Neural progenitor cell (in vitro differentiated cells): ENCODE measurements at regions not wholly inside any gene's neighbourhood (a gene's known extent, or its start where the extent isn't known, plus 50 kb on each side); places are given as distances from the start of the nearest gene placed in this dataset.

Experiments
- DNase-seq: peaks from one replicate; pipeline ENCODE4 v3.0.0-alpha.2; 2016; ENCODE audit warnings: low spot score
- H2AFZ ChIP-seq: fragments of 200-600 bp; sonication (generic); replicated peaks from 2 replicates; pipeline ENCODE4 v1.6.1; 2016; ENCODE audit warnings: antibody characterized with exemption
- H3F3A ChIP-seq: fragments of 200-600 bp; sonication (generic); 2 replicates; pipeline ENCODE4 v1.6.1; 2016; ENCODE audit warnings: antibody characterized with exemption, low read depth
- H3K27ac ChIP-seq: fragments of 200-600 bp; sonication (generic); 2 replicates; pipeline ENCODE4 v1.5.1; 2016; ENCODE audit warnings: mild to moderate bottlenecking
- H3K27me3 ChIP-seq: fragments of 200-600 bp; sonication (generic); 2 replicates; pipeline ENCODE4 v1.6.1; 2016; ENCODE audit warnings: mild to moderate bottlenecking, moderate library complexity
- H3K36me3 ChIP-seq: fragments of 200-600 bp; sonication (generic); 2 replicates; pipeline ENCODE4 v1.5.1; 2016
- H3K4me1 ChIP-seq: fragments of 200-600 bp; sonication (generic); 2 replicates; pipeline ENCODE4 v1.6.1; 2016; ENCODE audit warnings: mixed run types
- H3K4me2 ChIP-seq: fragments of 200-600 bp; sonication (generic); 2 replicates; pipeline ENCODE4 v1.6.1; 2016
- H3K4me3 ChIP-seq: fragments of 200-600 bp; sonication (generic); 2 replicates; pipeline ENCODE4 v1.5.1; 2016
- H3K79me2 ChIP-seq: fragments of 200-600 bp; sonication (generic); 2 replicates; pipeline ENCODE4 v1.6.1; 2016; ENCODE audit warnings: low read depth
- H3K9ac ChIP-seq: fragments of 200-600 bp; sonication (generic); 2 replicates; pipeline ENCODE4 v1.6.1; 2016
- H3K9me3 ChIP-seq: fragments of 200-600 bp; sonication (generic); 2 replicates; pipeline ENCODE4 v1.5.1; 2016; ENCODE audit warnings: low read depth
- H4K20me1 ChIP-seq: fragments of 200-600 bp; sonication (generic); 2 replicates; pipeline ENCODE4 v1.6.1; 2016; ENCODE audit warnings: low read depth
- H3K27ac Mint-ChIP-seq: 3 replicates; pipeline ENCODE4 v1.8.0; 2021; ENCODE audit warnings: mixed read lengths
- H3K27me3 Mint-ChIP-seq: 2 replicates; pipeline ENCODE4 v1.8.0; 2022; ENCODE audit warnings: low read depth, mild to moderate bottlenecking, inconsistent platforms, moderate library complexity, mixed read lengths; ENCODE audit not compliant: insufficient read depth
- H3K36me3 Mint-ChIP-seq: 3 replicates; pipeline ENCODE4 v1.8.0; 2021; ENCODE audit warnings: mixed read lengths
- H3K4me1 Mint-ChIP-seq: 3 replicates; pipeline ENCODE4 v1.8.0; 2021; ENCODE audit warnings: mixed read lengths
- H3K4me3 Mint-ChIP-seq: 3 replicates; pipeline ENCODE4 v1.8.0; 2021; ENCODE audit warnings: mild to moderate bottlenecking, moderate library complexity, mixed read lengths
- H3K9me3 Mint-ChIP-seq: 3 replicates; pipeline ENCODE4 v1.8.0; 2020; ENCODE audit warnings: mixed read lengths
- CTCF ChIP-seq: fragments of 200-600 bp; sonication (generic); IDR thresholded peaks from 2 replicates; pipeline ENCODE4 v1.5.1; 2017; ENCODE audit warnings: antibody characterized with exemption, mild to moderate bottlenecking
- EZH2 ChIP-seq: fragments of 200-600 bp; sonication (generic); IDR thresholded peaks from 2 replicates; pipeline ENCODE4 v1.6.1; 2017; ENCODE audit warnings: antibody characterized with exemption, mild to moderate bottlenecking, moderate library complexity
- EZH2phosphoT487 ChIP-seq: fragments of 200-600 bp; sonication (generic); IDR thresholded peaks from 2 replicates; pipeline ENCODE4 v1.6.1; 2017; ENCODE audit warnings: antibody characterized with exemption

- no peak for DNase-seq
- Histone ChIP-seq H3K4me3 (no peak overlapping the region), H3K27me3 (peaks cover 10% of the 10 kb centered on the region), H3K9me3 (no peaks in the 10 kb centered on the region), H3K27ac (no peak overlapping the region), H3K9ac (no peak overlapping the region), H3K4me2 (no peak overlapping the region), H2AFZ (peak overlapping the region; percentile 95), H3K79me2 (no peaks in the 10 kb centered on the region), H3K36me3 (no peaks in the 10 kb centered on the region), H4K20me1 (no peaks in the 10 kb centered on the region), H3F3A (peaks cover 13% of the 10 kb centered on the region), H3K4me1 (peaks cover 30% of the 10 kb centered on the region)
- Mint-ChIP-seq H3K27ac (no peak overlapping the region), H3K4me1 (peaks cover 28% of the 10 kb centered on the region), H3K27me3 (peaks cover 6% of the 10 kb centered on the region), H3K4me3 (no peak overlapping the region), H3K36me3 (no peaks in the 10 kb centered on the region), H3K9me3 (peaks cover 3% of the 10 kb centered on the region)
- TF ChIP-seq CTCF (no peak), EZH2 (no peak), EZH2phosphoT487 (no peak)
These were observed 136.4 kb upstream of the SLC1A4 start for GRCh38 chr2:64852771-64853241.

GRCh38 chr2:64853306-64853705, 135.9 kb upstream of the SLC1A4 start:
- Histone ChIP-seq H3K4me1 (peaks cover 32% of the 10 kb centered on the region), H3K9me3 (no peaks in the 10 kb centered on the region), H3K79me2 (no peaks in the 10 kb centered on the region), H3K27ac (no peak overlapping the region), H3K36me3 (no peaks in the 10 kb centered on the region), H3K4me2 (no peak overlapping the region), H2AFZ (no peak overlapping the region), H3K4me3 (no peak overlapping the region), H3F3A (peaks cover 17% of the 10 kb centered on the region), H3K27me3 (peaks cover 15% of the 10 kb centered on the region), H4K20me1 (no peaks in the 10 kb centered on the region), H3K9ac (no peak overlapping the region)
- DNase-seq = no peak
- Mint-ChIP-seq H3K27me3 (peaks cover 6% of the 10 kb centered on the region), H3K4me3 (no peak overlapping the region), H3K36me3 (no peaks in the 10 kb centered on the region), H3K4me1 (peaks cover 32% of the 10 kb centered on the region), H3K9me3 (peaks cover 3% of the 10 kb centered on the region), H3K27ac (no peak overlapping the region)
- TF ChIP-seq EZH2phosphoT487 (no peak), CTCF (no peak), EZH2 (no peak)

GRCh38 chr2:64853894-64854293, 135.3 kb upstream of the SLC1A4 start:
- Mint-ChIP-seq H3K36me3 (no peaks in the 10 kb centered on the region), H3K9me3 (peaks cover 3% of the 10 kb centered on the region), H3K27me3 (peaks cover 6% of the 10 kb centered on the region), H3K27ac (no peak overlapping the region), H3K4me1 (peaks cover 32% of the 10 kb centered on the region), H3K4me3 (no peak overlapping the region)
- no peak for TF ChIP-seq EZH2
- no peak for TF ChIP-seq EZH2phosphoT487
- TF ChIP-seq CTCF = no peak
- Histone ChIP-seq H2AFZ (no peak overlapping the region), H3K36me3 (no peaks in the 10 kb centered on the region), H4K20me1 (no peaks in the 10 kb centered on the region), H3K9ac (no peak overlapping the region), H3K9me3 (no peaks in the 10 kb centered on the region), H3K4me1 (peaks cover 32% of the 10 kb centered on the region), H3K79me2 (no peaks in the 10 kb centered on the region), H3F3A (peaks cover 17% of the 10 kb centered on the region), H3K27ac (no peak overlapping the region), H3K27me3 (peaks cover 21% of the 10 kb centered on the region), H3K4me2 (no peak overlapping the region), H3K4me3 (no peak overlapping the region)
- no peak for DNase-seq
